HUES6 (cell line): ENCODE measurements at regions not wholly inside any gene's neighbourhood (a gene's known extent, or its start where the extent isn't known, plus 50 kb on each side); places are given as distances from the start of the nearest gene placed in this dataset.

Source experiments
- H3K27ac ChIP-seq: 2 replicates; pipeline ENCODE4 v1.7.0; 2013; ENCODE audit warnings: low read depth, mild to moderate bottlenecking, low read length, inconsistent platforms
- H3K27me3 ChIP-seq: 2 replicates; pipeline ENCODE4 v1.6.1; 2013; ENCODE audit warnings: low read length; ENCODE audit not compliant: control insufficient read depth, insufficient read depth
- H3K36me3 ChIP-seq: 2 replicates; pipeline ENCODE4 v1.6.1; 2013; ENCODE audit warnings: low read length; ENCODE audit not compliant: control insufficient read depth, insufficient read depth
- H3K4me1 ChIP-seq: 2 replicates; pipeline ENCODE4 v1.6.1; 2013; ENCODE audit warnings: low read length; ENCODE audit not compliant: control insufficient read depth, insufficient read depth
- H3K4me3 ChIP-seq: 2 replicates; pipeline ENCODE4 v1.5.1; 2013; ENCODE audit warnings: low read depth, low read length
- H3K9ac ChIP-seq: one replicate; pipeline ENCODE4 v1.6.1; 2013; ENCODE audit warnings: mild to moderate bottlenecking, low read length
- H3K9me3 ChIP-seq: 2 replicates; pipeline ENCODE4 v1.6.1; 2013; ENCODE audit warnings: low read depth, low read length; ENCODE audit not compliant: control insufficient read depth, insufficient read depth

DNA sequence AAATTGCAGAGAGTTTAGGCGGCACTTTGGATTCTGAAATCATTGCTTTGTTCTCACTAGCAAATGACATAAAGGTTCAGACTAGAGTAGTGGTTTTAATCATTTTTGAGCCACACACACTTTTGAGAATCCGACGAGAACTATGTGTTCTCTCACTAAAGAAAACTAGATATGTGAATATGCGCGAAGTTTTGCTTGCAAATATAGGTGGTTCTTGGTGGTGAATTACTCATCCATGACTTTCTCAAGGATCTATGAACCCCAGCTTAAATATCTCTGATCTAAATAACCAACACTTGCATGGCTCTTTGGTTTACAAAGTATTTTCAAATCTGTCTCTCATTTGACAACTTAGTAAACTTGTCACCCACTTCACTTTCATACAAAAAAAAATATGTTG lies 54.8 kb downstream of the NOG start:
- H3K4me1 ChIP-seq, result peaks cover 3% of the 10 kb centered on the region; the same call in 1 of the 2 replicates
- H3K4me3 ChIP-seq, result no peak overlapping the region
- no peak overlapping the region for H3K9ac ChIP-seq
- H3K9me3 ChIP-seq, result no peaks in the 10 kb centered on the region
- no peak overlapping the region for H3K27ac ChIP-seq
- no peaks in the 10 kb centered on the region for H3K27me3 ChIP-seq
- H3K36me3 ChIP-seq, result no peaks in the 10 kb centered on the region

DNA sequence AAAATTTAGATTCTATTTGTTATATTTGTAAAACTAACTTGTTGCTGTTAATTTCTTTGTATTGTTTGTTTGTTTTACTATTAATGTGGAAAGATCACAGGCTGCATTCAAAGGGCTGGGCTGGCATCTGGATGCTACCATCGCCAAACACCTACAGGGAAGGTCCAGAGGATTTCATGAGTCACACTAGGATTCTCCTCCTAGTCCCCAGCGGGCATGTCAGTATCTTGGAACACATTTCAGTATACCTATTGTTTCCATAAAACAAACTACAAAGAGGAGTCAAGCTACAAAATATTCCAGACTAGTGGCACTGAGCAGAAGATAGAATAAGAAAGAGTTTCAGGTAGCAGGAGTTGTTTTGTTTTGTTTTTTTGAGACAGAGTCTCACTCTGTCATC lies 55.3 kb downstream of the NOG start:
- peaks cover 3% of the 10 kb centered on the region; the same call in 1 of the 2 replicates for H3K4me1 ChIP-seq
- H3K9me3 ChIP-seq, result no peaks in the 10 kb centered on the region
- no peak overlapping the region for H3K9ac ChIP-seq
- no peaks in the 10 kb centered on the region for H3K27me3 ChIP-seq
- no peak overlapping the region for H3K27ac ChIP-seq
- no peaks in the 10 kb centered on the region for H3K36me3 ChIP-seq
- no peak overlapping the region for H3K4me3 ChIP-seq

DNA sequence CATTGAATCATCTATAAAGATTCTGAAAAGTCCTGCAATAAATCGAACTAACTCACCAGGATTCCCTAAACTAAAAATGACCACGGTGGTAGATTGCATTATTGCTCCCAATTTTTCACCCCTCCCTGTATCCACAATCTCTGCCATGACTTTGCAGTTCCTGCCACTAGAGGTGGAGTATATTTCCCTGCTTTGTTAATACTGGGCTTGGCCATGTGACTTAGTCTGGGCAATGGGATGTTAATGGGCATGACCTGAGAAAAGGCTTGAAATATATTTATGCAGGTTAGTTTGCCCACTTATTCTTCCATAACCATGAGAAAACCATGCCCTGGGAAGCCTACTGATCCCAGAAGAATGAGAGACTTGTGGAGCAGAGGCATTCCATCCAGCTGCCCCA lies 59.1 kb downstream of the NOG start:
- Histone ChIP-seq H3K27me3 (no peaks in the 10 kb centered on the region), H3K9me3 (no peaks in the 10 kb centered on the region), H3K4me3 (no peak overlapping the region), H3K4me1 (peaks cover 3% of the 10 kb centered on the region; the same call in 1 of the 2 replicates), H3K27ac (no peak overlapping the region), H3K9ac (no peak overlapping the region), H3K36me3 (no peaks in the 10 kb centered on the region)

DNA sequence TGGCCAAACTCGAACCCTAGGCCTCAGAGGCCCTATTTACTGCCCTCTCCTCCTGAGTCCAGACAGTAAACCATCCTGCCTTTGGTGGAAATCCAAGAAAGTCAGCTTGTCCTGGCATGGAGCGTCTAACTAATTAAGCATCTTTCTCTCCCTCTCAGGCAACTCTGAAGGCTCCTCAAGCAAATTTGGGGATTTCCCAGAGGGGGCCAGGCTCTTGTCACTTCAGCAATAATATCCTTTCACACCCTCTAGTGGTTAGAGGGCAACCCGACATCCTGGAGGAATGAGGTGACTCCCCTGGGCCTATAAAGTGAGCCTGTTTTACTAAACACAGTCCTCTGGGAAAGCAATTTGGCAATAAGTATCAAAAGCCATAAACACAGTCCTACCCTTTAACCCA lies 60.4 kb downstream of the NOG start:
- no peaks in the 10 kb centered on the region for H3K27me3 ChIP-seq
- no peak overlapping the region for H3K27ac ChIP-seq
- H3K4me3 ChIP-seq, result no peak overlapping the region
- no peaks in the 10 kb centered on the region for H3K36me3 ChIP-seq
- H3K4me1 ChIP-seq, result no peaks in the 10 kb centered on the region
- no peaks in the 10 kb centered on the region for H3K9me3 ChIP-seq
- H3K9ac ChIP-seq, result no peak overlapping the region

DNA sequence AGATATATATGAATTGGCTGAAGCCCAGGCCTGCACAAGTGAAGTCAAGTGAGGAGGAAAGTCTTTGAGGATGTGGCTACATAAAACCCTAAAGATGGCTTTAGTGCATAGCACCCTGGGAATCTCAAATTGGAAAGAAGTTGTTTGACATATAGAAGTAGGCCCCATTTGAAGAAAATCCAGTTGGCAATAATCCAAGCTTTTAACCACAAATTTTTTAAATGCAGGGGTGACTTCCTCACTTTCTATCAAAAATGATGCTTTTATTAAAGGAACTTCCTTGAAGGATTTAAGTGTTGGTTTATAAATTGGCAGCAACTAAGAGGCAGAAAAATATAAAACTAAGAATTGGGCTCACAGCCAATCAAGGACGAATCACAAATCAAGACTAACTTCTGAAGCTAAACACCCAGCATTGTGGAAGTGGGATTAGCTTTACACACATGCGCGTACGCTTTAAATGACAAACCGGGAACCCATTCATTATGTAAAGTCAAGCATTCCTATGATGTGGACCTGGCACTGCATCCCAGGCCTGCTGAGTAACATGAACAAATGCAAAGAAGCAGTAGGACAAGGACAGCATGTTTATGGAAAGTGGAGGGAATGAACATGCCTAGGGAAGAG lies 63.3 kb downstream of the NOG start:
- Histone ChIP-seq H3K9ac (no peak overlapping the region), H3K27me3 (no peaks in the 10 kb centered on the region), H3K4me1 (no peaks in the 10 kb centered on the region), H3K27ac (no peak overlapping the region), H3K9me3 (no peaks in the 10 kb centered on the region), H3K36me3 (no peaks in the 10 kb centered on the region), H3K4me3 (no peak overlapping the region)

DNA sequence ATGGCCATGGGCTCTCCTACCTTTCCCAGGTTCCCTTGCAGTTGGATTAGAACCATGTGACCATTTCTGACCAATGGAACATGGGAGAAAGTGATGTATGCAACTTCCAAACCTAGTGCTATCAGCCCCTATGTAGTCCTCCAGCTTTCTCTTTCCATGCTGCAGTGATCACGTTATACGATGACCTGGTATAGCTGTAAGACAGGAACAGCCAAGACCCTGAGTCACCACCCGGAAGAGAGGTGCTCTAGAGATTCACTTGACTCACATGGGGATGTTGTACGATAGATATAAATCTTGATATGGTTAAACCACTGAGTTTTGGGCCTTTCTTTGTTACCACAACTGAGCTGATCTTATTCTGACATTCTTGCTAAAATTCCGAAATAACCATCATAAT lies 65.1 kb downstream of the NOG start:
- no peaks in the 10 kb centered on the region for H3K4me1 ChIP-seq
- H3K4me3 ChIP-seq, result no peak overlapping the region
- H3K9me3 ChIP-seq, result no peaks in the 10 kb centered on the region
- H3K9ac ChIP-seq, result no peak overlapping the region
- no peaks in the 10 kb centered on the region for H3K36me3 ChIP-seq
- no peaks in the 10 kb centered on the region for H3K27me3 ChIP-seq
- H3K27ac ChIP-seq, result no peak overlapping the region

DNA sequence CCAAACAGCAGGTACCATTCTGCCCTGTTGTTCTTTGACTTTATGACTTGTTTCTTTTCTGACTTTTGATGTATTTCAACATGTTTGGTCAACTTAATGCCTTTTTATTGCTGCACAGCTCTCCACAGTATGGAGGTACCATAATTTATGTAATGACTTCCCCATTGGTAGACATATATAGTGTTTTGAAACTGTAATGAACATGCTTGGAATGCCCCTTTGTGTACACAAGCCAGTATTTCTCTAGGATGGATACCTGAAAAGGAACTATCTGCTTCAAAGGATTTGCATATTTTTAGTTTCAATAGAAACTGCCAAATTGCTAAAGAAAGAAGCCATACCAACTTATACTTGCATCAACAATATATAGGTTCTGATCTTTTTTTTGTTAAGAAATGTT lies 66.1 kb downstream of the NOG start:
- no peaks in the 10 kb centered on the region for H3K4me1 ChIP-seq
- H3K36me3 ChIP-seq, result no peaks in the 10 kb centered on the region
- no peaks in the 10 kb centered on the region for H3K27me3 ChIP-seq
- H3K27ac ChIP-seq, result no peak overlapping the region
- no peak overlapping the region for H3K4me3 ChIP-seq
- H3K9me3 ChIP-seq, result no peaks in the 10 kb centered on the region
- H3K9ac ChIP-seq, result no peak overlapping the region

DNA sequence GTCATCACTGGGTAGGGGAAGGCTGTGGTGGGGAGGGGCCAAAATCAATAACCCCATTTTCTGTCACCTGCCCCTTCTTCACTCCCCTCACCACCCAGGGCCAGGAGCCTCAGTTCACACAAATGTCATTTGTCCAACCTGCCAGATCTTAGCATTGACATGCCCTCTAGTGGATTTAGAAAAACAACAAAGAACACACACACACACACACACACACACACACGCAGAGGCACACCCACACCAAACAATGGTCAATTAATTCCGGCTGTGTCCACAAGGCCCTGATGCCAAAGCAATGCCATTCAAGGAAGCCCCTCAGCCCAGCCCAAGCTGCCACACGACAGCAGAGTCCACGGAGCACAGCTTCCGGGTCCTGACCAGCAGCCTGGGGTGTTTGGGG lies 68.4 kb downstream of the NOG start:
- Histone ChIP-seq H3K9ac (no peak overlapping the region), H3K27me3 (no peaks in the 10 kb centered on the region; the same call in 1 of the 2 replicates), H3K27ac (no peak overlapping the region), H3K36me3 (no peaks in the 10 kb centered on the region), H3K9me3 (no peaks in the 10 kb centered on the region), H3K4me1 (no peaks in the 10 kb centered on the region), H3K4me3 (no peak overlapping the region)

DNA sequence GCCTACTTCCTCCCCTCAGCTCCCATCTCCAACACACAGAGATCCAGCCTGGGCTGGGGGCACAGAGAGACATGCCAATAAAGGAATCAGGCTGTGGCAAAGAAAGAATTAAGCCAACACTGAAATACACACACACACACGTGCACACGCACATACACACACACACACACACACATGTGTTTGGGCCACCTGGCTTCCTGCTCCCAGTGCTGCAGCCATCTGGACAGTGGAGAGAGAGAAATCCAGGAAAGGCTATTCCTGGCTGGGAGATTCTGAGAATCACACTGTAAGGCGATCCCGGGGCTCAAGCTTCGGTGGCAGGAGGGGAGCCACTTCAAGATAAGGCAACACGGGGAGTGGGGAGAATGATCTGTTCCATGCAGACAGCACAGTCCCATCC lies 72.4 kb downstream of the NOG start:
- H3K4me3 ChIP-seq, result no peak overlapping the region
- no peaks in the 10 kb centered on the region for H3K4me1 ChIP-seq
- H3K9me3 ChIP-seq, result no peaks in the 10 kb centered on the region
- H3K27me3 ChIP-seq, result no peaks in the 10 kb centered on the region; the same call in 1 of the 2 replicates
- no peak overlapping the region for H3K27ac ChIP-seq
- H3K36me3 ChIP-seq, result no peaks in the 10 kb centered on the region
- H3K9ac ChIP-seq, result no peak overlapping the region

DNA sequence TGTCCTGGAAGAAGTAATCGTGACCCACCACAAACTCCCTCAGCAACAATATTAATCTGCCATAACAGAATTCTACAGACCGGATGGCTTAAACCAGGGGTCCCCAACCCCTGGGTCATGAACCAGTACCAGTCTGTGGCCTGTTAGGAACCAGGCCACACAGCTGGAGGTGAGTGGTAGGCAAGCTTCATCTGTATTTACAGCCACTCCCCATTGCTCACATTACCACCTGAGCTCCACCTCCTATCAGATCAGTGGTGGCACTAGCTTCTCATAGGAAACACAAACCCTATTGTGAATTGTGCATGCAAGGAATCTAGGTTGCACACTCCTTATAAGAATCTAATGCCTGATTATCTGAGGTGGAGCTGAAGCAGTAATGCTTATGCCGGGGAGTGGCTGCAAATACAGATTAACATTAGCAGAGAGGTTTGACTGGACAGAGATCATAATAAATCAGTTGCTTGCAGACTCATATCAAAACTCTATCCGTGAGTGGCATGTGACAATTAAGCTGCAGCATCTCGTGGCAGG lies 74.5 kb downstream of the NOG start:
- Histone ChIP-seq H3K27me3 (peaks cover 4% of the 10 kb centered on the region; the same call in 1 of the 2 replicates), H3K4me3 (no peak overlapping the region), H3K27ac (no peak overlapping the region), H3K9ac (no peak overlapping the region), H3K36me3 (no peaks in the 10 kb centered on the region), H3K4me1 (no peaks in the 10 kb centered on the region), H3K9me3 (no peaks in the 10 kb centered on the region)

DNA sequence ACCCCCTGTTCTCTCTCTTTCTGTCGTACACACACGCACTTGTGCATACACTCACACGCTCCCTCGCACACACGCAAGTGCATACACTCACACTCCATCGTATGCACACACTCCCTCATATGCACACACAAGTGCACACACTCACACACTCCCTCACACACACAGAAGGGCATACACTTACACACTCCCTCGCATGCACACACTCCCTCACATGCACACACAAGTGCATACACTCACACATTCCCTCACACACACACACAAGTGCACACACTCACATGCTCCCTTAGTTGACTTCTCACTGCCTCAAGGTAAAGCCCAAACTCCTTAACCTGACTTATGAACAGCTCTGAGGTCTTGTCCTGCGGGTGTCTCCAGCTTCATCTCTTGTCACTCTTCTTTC lies 78.7 kb downstream of the NOG start:
- H3K27ac ChIP-seq, result no peak overlapping the region
- no peak overlapping the region for H3K9ac ChIP-seq
- H3K4me3 ChIP-seq, result no peak overlapping the region
- no peaks in the 10 kb centered on the region for H3K9me3 ChIP-seq
- H3K4me1 ChIP-seq, result no peaks in the 10 kb centered on the region
- no peaks in the 10 kb centered on the region for H3K36me3 ChIP-seq
- H3K27me3 ChIP-seq, result peaks cover 37% of the 10 kb centered on the region
